BLaER1 (cell line): ENCODE measurements at regions not wholly inside any gene's neighbourhood (a gene's known extent, or its start where the extent isn't known, plus 50 kb on each side); places are given as distances from the start of the nearest gene placed in this dataset.

Experiments
- H3K27ac ChIP-seq: shearing (Covaris generic); formaldehyde crosslinking; 2 replicates; pipeline ENCODE4 v1.8.1; 2022
- H3K27me3 ChIP-seq: shearing (Covaris generic); formaldehyde crosslinking; 2 replicates; pipeline ENCODE4 v1.8.1; 2022
- H3K36me3 ChIP-seq: shearing (Covaris generic); formaldehyde crosslinking; 2 replicates; pipeline ENCODE4 v1.8.1; 2022
- H3K4me1 ChIP-seq: shearing (Covaris generic); formaldehyde crosslinking; 2 replicates; pipeline ENCODE4 v1.8.1; 2022
- H3K4me2 ChIP-seq: shearing (Covaris generic); formaldehyde crosslinking; 2 replicates; pipeline ENCODE4 v1.8.1; 2022
- H3K4me3 ChIP-seq: shearing (Covaris generic); formaldehyde crosslinking; 2 replicates; pipeline ENCODE4 v1.8.1; 2022
- H3K9ac ChIP-seq: shearing (Covaris generic); formaldehyde crosslinking; 2 replicates; pipeline ENCODE4 v1.8.1; 2022
- H3K9me3 ChIP-seq: shearing (Covaris generic); formaldehyde crosslinking; 2 replicates; pipeline ENCODE4 v1.8.1; 2022
- H4K20me1 ChIP-seq: shearing (Covaris generic); formaldehyde crosslinking; 2 replicates; pipeline ENCODE4 v1.8.1; 2022
- Cebpa-rat ChIP-seq: shearing (Covaris generic); IDR thresholded peaks from 2 replicates; pipeline ENCODE4 v1.8.1; 2022

- H3K4me2 ChIP-seq = no peak overlapping the region
These were observed 845.2 kb downstream of the PCDH18 start for GRCh38 chr4:136687118-136687517.

GRCh38 chr4:136680761-136681160 lies 851.5 kb downstream of the PCDH18 start:
- Histone ChIP-seq H3K36me3 (no peaks in the 10 kb centered on the region), H4K20me1 (no peaks in the 10 kb centered on the region), H3K4me1 (no peaks in the 10 kb centered on the region), H3K9ac (no peak overlapping the region), H3K4me3 (no peak overlapping the region), H3K4me2 (no peak overlapping the region), H3K27me3 (no peaks in the 10 kb centered on the region), H3K9me3 (no peaks in the 10 kb centered on the region), H3K27ac (no peak overlapping the region)
- no peak for TF ChIP-seq Cebpa-rat

More at GRCh38 chr4:136687118-136687517, 845.2 kb downstream of the PCDH18 start:
- TF ChIP-seq Cebpa-rat = no peak
- Histone ChIP-seq H3K4me1 (no peaks in the 10 kb centered on the region), H3K36me3 (no peaks in the 10 kb centered on the region), H3K9me3 (no peaks in the 10 kb centered on the region), H3K9ac (no peak overlapping the region), H3K4me3 (no peak overlapping the region), H3K27me3 (no peaks in the 10 kb centered on the region), H3K27ac (no peak overlapping the region), H4K20me1 (no peaks in the 10 kb centered on the region)

- no peaks in the 10 kb centered on the region for H3K27me3 ChIP-seq
- no peak overlapping the region for H3K9ac ChIP-seq
- no peak overlapping the region for H3K27ac ChIP-seq
- H3K4me2 ChIP-seq = no peak overlapping the region
- no peaks in the 10 kb centered on the region for H3K4me1 ChIP-seq
- no peak overlapping the region for H3K4me3 ChIP-seq
- H3K36me3 ChIP-seq = no peaks in the 10 kb centered on the region
- no peak for TF ChIP-seq Cebpa-rat
- no peaks in the 10 kb centered on the region for H3K9me3 ChIP-seq
- H4K20me1 ChIP-seq = no peaks in the 10 kb centered on the region
These were observed 852.0 kb downstream of the PCDH18 start for GRCh38 chr4:136680271-136680670.

GRCh38 chr4:136670265-136670664 lies 862.0 kb downstream of the PCDH18 start:
- H3K9ac ChIP-seq = no peak overlapping the region
- no peak overlapping the region for H3K27ac ChIP-seq
- no peak overlapping the region for H3K4me2 ChIP-seq
- H3K9me3 ChIP-seq = no peaks in the 10 kb centered on the region
- H3K4me1 ChIP-seq = no peaks in the 10 kb centered on the region
- H3K36me3 ChIP-seq = no peaks in the 10 kb centered on the region
- H3K4me3 ChIP-seq = no peak overlapping the region
- TF ChIP-seq Cebpa-rat = no peak
- no peaks in the 10 kb centered on the region for H4K20me1 ChIP-seq
- no peaks in the 10 kb centered on the region for H3K27me3 ChIP-seq

- Histone ChIP-seq H3K9me3 (no peaks in the 10 kb centered on the region), H4K20me1 (no peaks in the 10 kb centered on the region), H3K9ac (no peak overlapping the region), H3K27me3 (no peaks in the 10 kb centered on the region), H3K36me3 (no peaks in the 10 kb centered on the region), H3K27ac (no peak overlapping the region), H3K4me1 (no peaks in the 10 kb centered on the region), H3K4me2 (no peak overlapping the region), H3K4me3 (no peak overlapping the region)
- no peak for TF ChIP-seq Cebpa-rat
These were observed 867.3 kb downstream of the PCDH18 start for GRCh38 chr4:136664988-136665387.

GRCh38 chr4:136662539-136662938 lies 869.8 kb downstream of the PCDH18 start:
- Histone ChIP-seq H3K4me3 (no peak overlapping the region), H3K9me3 (no peaks in the 10 kb centered on the region), H3K36me3 (no peaks in the 10 kb centered on the region), H3K4me1 (no peaks in the 10 kb centered on the region), H3K27me3 (no peaks in the 10 kb centered on the region), H3K9ac (no peak overlapping the region), H3K4me2 (no peak overlapping the region), H3K27ac (no peak overlapping the region), H4K20me1 (no peaks in the 10 kb centered on the region)
- no peak for TF ChIP-seq Cebpa-rat

- Histone ChIP-seq H3K27me3 (no peaks in the 10 kb centered on the region), H3K36me3 (no peaks in the 10 kb centered on the region), H3K9me3 (no peaks in the 10 kb centered on the region), H3K9ac (no peak overlapping the region), H3K4me1 (no peaks in the 10 kb centered on the region), H4K20me1 (no peaks in the 10 kb centered on the region), H3K4me3 (no peak overlapping the region), H3K27ac (no peak overlapping the region), H3K4me2 (no peak overlapping the region)
- no peak for TF ChIP-seq Cebpa-rat
These were observed 878.5 kb downstream of the PCDH18 start for GRCh38 chr4:136653640-136654406.

- Histone ChIP-seq H4K20me1 (no peaks in the 10 kb centered on the region), H3K27ac (no peak overlapping the region), H3K4me2 (no peak overlapping the region), H3K4me1 (no peaks in the 10 kb centered on the region), H3K9me3 (no peaks in the 10 kb centered on the region), H3K36me3 (no peaks in the 10 kb centered on the region), H3K9ac (no peak overlapping the region), H3K4me3 (no peak overlapping the region), H3K27me3 (no peaks in the 10 kb centered on the region)
- TF ChIP-seq Cebpa-rat = no peak
These were observed 880.4 kb downstream of the PCDH18 start for GRCh38 chr4:136651932-136652331.

- Histone ChIP-seq H4K20me1 (no peaks in the 10 kb centered on the region), H3K9me3 (no peaks in the 10 kb centered on the region), H3K27me3 (no peaks in the 10 kb centered on the region), H3K4me2 (no peak overlapping the region), H3K27ac (no peak overlapping the region), H3K4me1 (no peaks in the 10 kb centered on the region), H3K4me3 (no peak overlapping the region), H3K36me3 (no peaks in the 10 kb centered on the region), H3K9ac (no peak overlapping the region)
- TF ChIP-seq Cebpa-rat = no peak
These were observed 881.0 kb downstream of the PCDH18 start for GRCh38 chr4:136651278-136651667.

GRCh38 chr4:136650541-136651277 lies 881.6 kb downstream of the PCDH18 start:
- H3K9ac ChIP-seq = no peak overlapping the region
- no peaks in the 10 kb centered on the region for H4K20me1 ChIP-seq
- no peaks in the 10 kb centered on the region for H3K36me3 ChIP-seq
- H3K4me2 ChIP-seq = no peak overlapping the region
- no peak overlapping the region for H3K4me3 ChIP-seq
- H3K27ac ChIP-seq = no peak overlapping the region
- no peaks in the 10 kb centered on the region for H3K4me1 ChIP-seq
- no peak for TF ChIP-seq Cebpa-rat
- H3K27me3 ChIP-seq = no peaks in the 10 kb centered on the region
- no peaks in the 10 kb centered on the region for H3K9me3 ChIP-seq
